ENCODE measurements at regions not wholly inside any gene's neighbourhood (a gene's known extent, or its start where the extent isn't known, plus 50 kb on each side); places are given as distances from the start of the nearest gene placed in this dataset.

- DNase-seq (ENCODE audit: unreplicated experiment) = no peak
- TF ChIP-seq CTCF (IDR thresholded peaks at IDR 0.05; ENCODE audit: unreplicated experiment) = no peak
- Mint-ChIP-seq H3K27ac (ENCODE audit: low read depth, unreplicated experiment) (peak overlapping the region; percentile 96), H3K9me3 (ENCODE audit: unreplicated experiment) (peaks cover 5% of the 10 kb centered on the region), H3K36me3 (ENCODE audit: insufficient read depth, unreplicated experiment) (peaks cover 11% of the 10 kb centered on the region), H3K4me1 (ENCODE audit: insufficient read depth, unreplicated experiment) (peaks cover 48% of the 10 kb centered on the region), H3K27me3 (ENCODE audit: insufficient read depth, unreplicated experiment) (no peaks in the 10 kb centered on the region), H3K4me3 (ENCODE audit: unreplicated experiment) (no peak overlapping the region)
- ChIA-PET POLR2A (no interaction called here), CTCF (no interaction called here)
- intact Hi-C loops (cut with micrococcal nuclease) = no loop called here
- BruUV-seq (replicated peaks) = no TSS peak
Measured at GRCh38 chr3:61446341-61446740, 115.0 kb upstream of the PTPRG start.

- CTCF ChIA-PET = interaction anchor here (1.2 kb wide), 1 partner anchor 82 kb away, joined by 4 read pairs; no protein-coding TSS in a partner anchor
- peak overlapping the region; percentile 96 for H3K27ac Mint-ChIP-seq (ENCODE audit: low read depth, unreplicated experiment)
- peaks cover 65% of the 10 kb centered on the region for H3K4me1 Mint-ChIP-seq (ENCODE audit: insufficient read depth, unreplicated experiment)
- H3K4me3 Mint-ChIP-seq (ENCODE audit: unreplicated experiment) = no peak overlapping the region
- POLR2A ChIA-PET = interaction anchor here (0.6 kb wide), 1 partner anchor 11 kb away, joined by 3 read pairs; no protein-coding TSS in a partner anchor
- no peaks in the 10 kb centered on the region for H3K27me3 Mint-ChIP-seq (ENCODE audit: insufficient read depth, unreplicated experiment)
- intact Hi-C loops (cut with micrococcal nuclease) = no loop called here
- H3K36me3 Mint-ChIP-seq (ENCODE audit: insufficient read depth, unreplicated experiment) = peaks cover 12% of the 10 kb centered on the region
- BruUV-seq (replicated peaks) = no TSS peak
- peaks cover 5% of the 10 kb centered on the region for H3K9me3 Mint-ChIP-seq (ENCODE audit: unreplicated experiment)
- DNase-seq (ENCODE audit: unreplicated experiment) = peak; percentile 60
- no peak for TF ChIP-seq CTCF (IDR thresholded peaks at IDR 0.05; ENCODE audit: unreplicated experiment)
Measured at GRCh38 chr3:61448378-61448777, 113.0 kb upstream of the PTPRG start.

GRCh38 chr3:61449327-61450040, 111.9 kb upstream of the PTPRG start:
- POLR2A ChIA-PET = interaction anchor here (0.7 kb wide), 1 partner anchor 8 kb away, joined by 3 read pairs; no protein-coding TSS in a partner anchor
- H3K36me3 Mint-ChIP-seq (ENCODE audit: insufficient read depth, unreplicated experiment) = peaks cover 12% of the 10 kb centered on the region
- H3K4me1 Mint-ChIP-seq (ENCODE audit: insufficient read depth, unreplicated experiment) = peaks cover 59% of the 10 kb centered on the region
- intact Hi-C loops (cut with micrococcal nuclease) = no loop called here
- no peak for DNase-seq (ENCODE audit: unreplicated experiment)
- no peaks in the 10 kb centered on the region for H3K27me3 Mint-ChIP-seq (ENCODE audit: insufficient read depth, unreplicated experiment)
- no peak overlapping the region for H3K4me3 Mint-ChIP-seq (ENCODE audit: unreplicated experiment)
- BruUV-seq (replicated peaks) = no TSS peak
- H3K27ac Mint-ChIP-seq (ENCODE audit: low read depth, unreplicated experiment) = peak overlapping the region; percentile 96
- no peak for TF ChIP-seq CTCF (IDR thresholded peaks at IDR 0.05; ENCODE audit: unreplicated experiment)
- H3K9me3 Mint-ChIP-seq (ENCODE audit: unreplicated experiment) = peaks cover 5% of the 10 kb centered on the region
- CTCF ChIA-PET = interaction anchor here (0.7 to 1.2 kb wide), 3 partner anchors 46 to 165 kb away, joined by 3 to 4 read pairs (median 3); no protein-coding TSS in a partner anchor

- intact Hi-C loops (cut with micrococcal nuclease) = no loop called here
- Mint-ChIP-seq H3K27ac (ENCODE audit: low read depth, unreplicated experiment) (peak overlapping the region; percentile 96), H3K4me3 (ENCODE audit: unreplicated experiment) (no peak overlapping the region), H3K36me3 (ENCODE audit: insufficient read depth, unreplicated experiment) (peaks cover 10% of the 10 kb centered on the region), H3K9me3 (ENCODE audit: unreplicated experiment) (peaks cover 5% of the 10 kb centered on the region), H3K27me3 (ENCODE audit: insufficient read depth, unreplicated experiment) (no peaks in the 10 kb centered on the region), H3K4me1 (ENCODE audit: insufficient read depth, unreplicated experiment) (peaks cover 58% of the 10 kb centered on the region)
- BruUV-seq (replicated peaks) = no TSS peak
- POLR2A ChIA-PET = interaction anchor here (1.2 kb wide), 1 partner anchor 25 kb away, joined by 4 read pairs; no protein-coding TSS in a partner anchor
- no peak for TF ChIP-seq CTCF (IDR thresholded peaks at IDR 0.05; ENCODE audit: unreplicated experiment)
- CTCF ChIA-PET = no interaction called here
- DNase-seq (ENCODE audit: unreplicated experiment) = no peak
Measured at GRCh38 chr3:61450866-61451265, 110.5 kb upstream of the PTPRG start.

Data from MCF 10A (cell line).